Vagina (tissue), 2 donors: ENCODE measurements at regions not wholly inside any gene's neighbourhood (a gene's known extent, or its start where the extent isn't known, plus 50 kb on each side); places are given as distances from the start of the nearest gene placed in this dataset.
"Not testable (repeated sequence)": the region's sequence is repeated elsewhere in the genome, so short reads cannot be mapped to it uniquely, and the experiment has no call there.

Experiments used
- DNase-seq, 2 donors: peaks; one replicate each; pipeline ENCODE4 v3.0.0-alpha.2; 2017; ENCODE audit errors: extremely low spot score in 2 of 2
- H3K27ac ChIP-seq: fragments of 200-600 bp; sonication (generic); one replicate; pipeline ENCODE4 v1.5.1; 2019
- H3K27me3 ChIP-seq: fragments of 200-600 bp; sonication (generic); one replicate; pipeline ENCODE4 v1.5.1; 2019
- H3K36me3 ChIP-seq, 2 donors: fragments of 200-600 bp; sonication (generic); one replicate each; pipeline ENCODE4 v1.5.1; 2017 to 2019
- H3K4me1 ChIP-seq: fragments of 200-600 bp; sonication (generic); one replicate; pipeline ENCODE4 v1.5.1; 2019
- H3K4me3 ChIP-seq, 2 donors: fragments of 200-600 bp; sonication (generic); 1 replicate in 1 of 2; 2 replicates in 1 of 2; pipeline ENCODE4 v1.5.1; 2016 to 2019
- H3K9me3 ChIP-seq: fragments of 200-600 bp; sonication (generic); one replicate; pipeline ENCODE4 v1.5.1; 2019
- POLR2A ChIP-seq, 2 donors: fragments of 450-650 bp; IDR thresholded peaks; one replicate each; pipeline ENCODE4 v1.6.1; 2017; ENCODE audit warnings: antibody characterized with exemption in 2 of 2, mild to moderate bottlenecking in 2 of 2, moderate library complexity in 2 of 2
- POLR2AphosphoS5 ChIP-seq, 2 donors: sonication (generic); formaldehyde crosslinking; IDR thresholded peaks; one replicate each; pipeline ENCODE4 v1.9.0; 2017; ENCODE audit warnings: antibody characterized with exemption in 2 of 2, mild to moderate bottlenecking in 2 of 2, low read depth in 1 of 2; ENCODE audit not compliant: insufficient read depth in 1 of 2
- intact Hi-C: fragments of 100-400 bp; cut with DNase I; formaldehyde crosslinking; loops from one replicate; pipeline ENCODE4 v1.15.1; 2023
- TF ChIP-seq, protein P1 (sequence below), 3 experiments: fragments of 450-650 bp in 2 of 3; fragments of 200-600 bp in 1 of 3; sonication (generic) in 1 of 3; IDR thresholded peaks; one replicate each; pipeline ENCODE4 v1.5.1; 2017 to 2019; ENCODE audit warnings: antibody characterized with exemption in 3 of 3, mild to moderate bottlenecking in 2 of 3, moderate library complexity in 2 of 3

- intact Hi-C loops, result no loop called here
- Histone ChIP-seq H3K9me3 (peaks cover 4% of the 10 kb centered on the region), H3K27ac (no peak overlapping the region), H3K4me1 (no peaks in the 10 kb centered on the region), H3K36me3 (no peaks in the 10 kb centered on the region), H3K27me3 (no peaks in the 10 kb centered on the region), H3K4me3 (no peak overlapping the region)
- no peak for TF ChIP-seq POLR2A (IDR thresholded peaks at IDR 0.05)
- no peak for TF ChIP-seq POLR2AphosphoS5 (IDR thresholded peaks at IDR 0.05; ENCODE audit: insufficient read depth in 1 of 2, low read depth in 1 of 2)
- TF ChIP-seq, protein P1, sequence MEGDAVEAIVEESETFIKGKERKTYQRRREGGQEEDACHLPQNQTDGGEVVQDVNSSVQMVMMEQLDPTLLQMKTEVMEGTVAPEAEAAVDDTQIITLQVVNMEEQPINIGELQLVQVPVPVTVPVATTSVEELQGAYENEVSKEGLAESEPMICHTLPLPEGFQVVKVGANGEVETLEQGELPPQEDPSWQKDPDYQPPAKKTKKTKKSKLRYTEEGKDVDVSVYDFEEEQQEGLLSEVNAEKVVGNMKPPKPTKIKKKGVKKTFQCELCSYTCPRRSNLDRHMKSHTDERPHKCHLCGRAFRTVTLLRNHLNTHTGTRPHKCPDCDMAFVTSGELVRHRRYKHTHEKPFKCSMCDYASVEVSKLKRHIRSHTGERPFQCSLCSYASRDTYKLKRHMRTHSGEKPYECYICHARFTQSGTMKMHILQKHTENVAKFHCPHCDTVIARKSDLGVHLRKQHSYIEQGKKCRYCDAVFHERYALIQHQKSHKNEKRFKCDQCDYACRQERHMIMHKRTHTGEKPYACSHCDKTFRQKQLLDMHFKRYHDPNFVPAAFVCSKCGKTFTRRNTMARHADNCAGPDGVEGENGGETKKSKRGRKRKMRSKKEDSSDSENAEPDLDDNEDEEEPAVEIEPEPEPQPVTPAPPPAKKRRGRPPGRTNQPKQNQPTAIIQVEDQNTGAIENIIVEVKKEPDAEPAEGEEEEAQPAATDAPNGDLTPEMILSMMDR (IDR thresholded peaks at IDR 0.05), result no peak
- no peak for DNase-seq
Observed at GRCh38 chr20:30484009-30484748, 773.3 kb upstream of the DEFB115 start.

DNA sequence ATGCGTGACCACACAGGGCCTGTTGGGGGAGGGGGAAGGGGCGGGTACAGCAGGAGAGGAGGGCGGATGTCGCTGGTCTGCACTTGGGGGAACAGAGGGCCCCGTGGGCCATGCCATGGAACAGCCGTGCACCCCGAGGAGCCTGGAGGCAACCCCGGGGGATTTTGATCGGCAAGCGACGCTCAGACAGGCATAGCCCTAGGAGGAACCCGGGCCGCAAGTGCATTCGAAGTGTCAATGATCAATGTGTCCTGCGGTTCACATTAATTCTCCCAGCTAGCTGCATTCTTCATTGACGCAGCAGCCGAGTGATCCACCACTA is 772.8 kb upstream of the DEFB115 start:
- intact Hi-C loops, result no loop called here
- Histone ChIP-seq H3K4me3 (no peak overlapping the region), H3K9me3 (peaks cover 4% of the 10 kb centered on the region), H3K27me3 (no peaks in the 10 kb centered on the region), H3K27ac (no peak overlapping the region), H3K36me3 (no peaks in the 10 kb centered on the region), H3K4me1 (no peaks in the 10 kb centered on the region)
- TF ChIP-seq, protein P1 (IDR thresholded peaks at IDR 0.05), result no peak
- TF ChIP-seq POLR2A (IDR thresholded peaks at IDR 0.05) (no peak), POLR2AphosphoS5 (IDR thresholded peaks at IDR 0.05; ENCODE audit: insufficient read depth in 1 of 2, low read depth in 1 of 2) (no peak)
- DNase-seq, result no peak

DNA sequence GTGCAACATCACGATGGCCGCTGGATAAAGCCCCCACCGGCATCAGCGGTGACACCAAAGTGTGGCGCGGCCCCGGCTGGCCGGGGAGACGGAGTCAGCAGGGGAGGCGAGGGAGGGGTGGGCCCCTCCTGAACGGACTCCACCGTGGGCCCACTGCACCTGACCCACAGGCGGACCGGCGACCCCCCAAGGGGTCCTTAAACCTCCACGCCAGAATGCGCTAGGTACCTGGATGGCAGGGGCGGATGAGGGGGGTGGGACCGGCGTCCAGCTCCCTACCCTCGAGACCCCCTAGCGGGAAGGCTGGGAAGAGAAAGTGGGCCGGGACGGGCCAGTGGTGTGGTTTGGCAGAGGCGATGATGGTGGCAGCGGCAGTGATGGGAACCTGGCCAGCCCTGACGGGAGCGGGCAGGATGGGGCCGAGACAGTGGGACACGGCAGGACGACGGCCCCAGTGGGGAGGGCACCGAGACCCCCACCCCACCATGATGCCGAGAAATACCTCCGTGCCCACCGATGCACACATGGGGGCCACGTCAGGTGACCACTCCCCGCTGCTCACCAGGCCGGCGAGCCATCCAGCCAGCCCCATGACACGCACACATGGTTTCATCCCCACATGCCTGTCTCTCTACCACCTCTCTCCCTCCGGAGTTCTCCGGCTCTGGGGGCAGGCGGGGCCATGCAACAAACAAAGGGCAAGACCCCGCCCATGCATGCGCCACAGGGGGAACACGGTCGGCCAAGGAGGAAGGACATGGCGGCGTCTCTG is 771.9 kb upstream of the DEFB115 start:
- intact Hi-C loops, result no loop called here
- Histone ChIP-seq H3K4me1 (no peaks in the 10 kb centered on the region), H3K4me3 (no peak overlapping the region), H3K27me3 (no peaks in the 10 kb centered on the region), H3K27ac (no peak overlapping the region), H3K9me3 (peaks cover 4% of the 10 kb centered on the region), H3K36me3 (no peaks in the 10 kb centered on the region)
- TF ChIP-seq POLR2AphosphoS5 (IDR thresholded peaks at IDR 0.05; ENCODE audit: insufficient read depth in 1 of 2, low read depth in 1 of 2) (no peak), POLR2A (IDR thresholded peaks at IDR 0.05) (no peak)
- TF ChIP-seq, protein P1 (IDR thresholded peaks at IDR 0.05), result no peak
- DNase-seq, result no peak

- no peak for TF ChIP-seq POLR2AphosphoS5 (IDR thresholded peaks at IDR 0.05; ENCODE audit: insufficient read depth in 1 of 2, low read depth in 1 of 2)
- TF ChIP-seq POLR2A (IDR thresholded peaks at IDR 0.05), result no peak
- TF ChIP-seq, protein P1 (IDR thresholded peaks at IDR 0.05), result no peak
- intact Hi-C loops, result no loop called here
- no peaks in the 10 kb centered on the region for H3K4me1 ChIP-seq
- H3K36me3 ChIP-seq, result no peaks in the 10 kb centered on the region
- no peak overlapping the region for H3K4me3 ChIP-seq
- H3K27ac ChIP-seq, result no peak overlapping the region
- peaks cover 4% of the 10 kb centered on the region for H3K9me3 ChIP-seq
- no peak for DNase-seq
- H3K27me3 ChIP-seq, result no peaks in the 10 kb centered on the region
Observed at GRCh38 chr20:30486103-30486478, 771.4 kb upstream of the DEFB115 start.

GRCh38 chr20:30487461-30487860 is 770.0 kb upstream of the DEFB115 start:
- H3K36me3 ChIP-seq, DNase-seq, H3K27ac ChIP-seq, H3K9me3 ChIP-seq, H3K4me3 ChIP-seq, intact Hi-C loops, H3K27me3 ChIP-seq, H3K4me1 ChIP-seq: not testable (repeated sequence)
